ENCODE measurements at regions not wholly inside any gene's neighbourhood (a gene's known extent, or its start where the extent isn't known, plus 50 kb on each side); places are given as distances from the start of the nearest gene placed in this dataset.

- Histone ChIP-seq H3K4me1 (no peaks in the 10 kb centered on the region), H3K9me3 (no peaks in the 10 kb centered on the region), H3K36me3 (no peaks in the 10 kb centered on the region), H3K27me3 (ENCODE audit: low read depth) (no peaks in the 10 kb centered on the region), H3K27ac (no peak overlapping the region), H3K4me3 (no peak overlapping the region)
- DNase-seq: no peak
- TF ChIP-seq, protein P1, sequence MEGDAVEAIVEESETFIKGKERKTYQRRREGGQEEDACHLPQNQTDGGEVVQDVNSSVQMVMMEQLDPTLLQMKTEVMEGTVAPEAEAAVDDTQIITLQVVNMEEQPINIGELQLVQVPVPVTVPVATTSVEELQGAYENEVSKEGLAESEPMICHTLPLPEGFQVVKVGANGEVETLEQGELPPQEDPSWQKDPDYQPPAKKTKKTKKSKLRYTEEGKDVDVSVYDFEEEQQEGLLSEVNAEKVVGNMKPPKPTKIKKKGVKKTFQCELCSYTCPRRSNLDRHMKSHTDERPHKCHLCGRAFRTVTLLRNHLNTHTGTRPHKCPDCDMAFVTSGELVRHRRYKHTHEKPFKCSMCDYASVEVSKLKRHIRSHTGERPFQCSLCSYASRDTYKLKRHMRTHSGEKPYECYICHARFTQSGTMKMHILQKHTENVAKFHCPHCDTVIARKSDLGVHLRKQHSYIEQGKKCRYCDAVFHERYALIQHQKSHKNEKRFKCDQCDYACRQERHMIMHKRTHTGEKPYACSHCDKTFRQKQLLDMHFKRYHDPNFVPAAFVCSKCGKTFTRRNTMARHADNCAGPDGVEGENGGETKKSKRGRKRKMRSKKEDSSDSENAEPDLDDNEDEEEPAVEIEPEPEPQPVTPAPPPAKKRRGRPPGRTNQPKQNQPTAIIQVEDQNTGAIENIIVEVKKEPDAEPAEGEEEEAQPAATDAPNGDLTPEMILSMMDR (IDR thresholded peaks at IDR 0.05): no peak
- intact Hi-C loops (cut with DNase I): no loop called here
- no peak for ATAC-seq
These were observed 156.4 kb downstream of the OSR1 start for GRCh38 chr2:19201911-19202462.

DNA sequence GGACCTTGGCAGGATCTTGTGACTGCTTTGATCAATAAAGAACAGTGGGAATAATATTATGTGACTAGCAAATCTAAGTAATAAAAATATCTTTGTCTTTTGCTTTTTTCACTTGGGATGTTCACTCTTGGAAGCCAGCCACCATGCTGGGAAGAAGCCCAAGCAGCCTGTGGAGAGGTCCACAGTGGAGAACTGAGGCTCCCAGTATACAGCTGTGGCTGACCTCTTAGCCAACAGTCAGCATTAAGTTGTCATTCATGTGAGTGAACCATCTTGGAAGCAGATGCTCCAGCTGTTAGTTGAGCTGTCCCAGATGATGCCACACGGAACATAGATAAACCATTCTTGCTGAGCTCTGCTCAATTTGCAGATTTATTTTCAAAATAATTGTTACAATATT, 160.0 kb downstream of the OSR1 start:
- Histone ChIP-seq H3K9me3 (no peaks in the 10 kb centered on the region), H3K36me3 (no peaks in the 10 kb centered on the region), H3K27me3 (ENCODE audit: low read depth) (no peaks in the 10 kb centered on the region), H3K4me3 (no peak overlapping the region), H3K4me1 (no peaks in the 10 kb centered on the region), H3K27ac (no peak overlapping the region)
- ATAC-seq (no peak), DNase-seq (no peak)
- TF ChIP-seq, protein P1 (IDR thresholded peaks at IDR 0.05): no peak
- intact Hi-C loops (cut with DNase I): no loop called here

DNA sequence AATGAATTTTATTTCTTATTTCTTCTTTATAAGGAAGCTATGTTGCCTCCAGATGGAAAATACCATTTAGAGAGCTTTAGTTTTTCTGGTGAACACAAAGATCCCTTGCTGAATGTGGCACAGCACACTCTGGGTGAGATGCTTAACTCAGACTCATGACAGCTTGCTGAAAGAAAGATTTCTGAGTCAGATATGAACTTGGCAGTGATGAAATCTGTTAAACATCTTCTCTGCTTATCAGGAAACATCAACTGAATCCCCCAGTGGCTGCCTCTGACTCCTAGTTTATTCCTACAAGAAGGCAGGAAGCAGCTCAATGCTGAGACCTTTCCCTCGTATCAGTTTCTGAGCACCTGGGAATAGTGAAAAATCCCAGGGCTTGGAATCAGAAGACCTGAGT, 162.8 kb downstream of the OSR1 start:
- DNase-seq (no peak), ATAC-seq (no peak)
- Histone ChIP-seq H3K36me3 (no peaks in the 10 kb centered on the region), H3K4me3 (no peak overlapping the region), H3K27me3 (ENCODE audit: low read depth) (no peaks in the 10 kb centered on the region), H3K9me3 (no peaks in the 10 kb centered on the region), H3K27ac (no peak overlapping the region), H3K4me1 (no peaks in the 10 kb centered on the region)
- intact Hi-C loops (cut with DNase I): no loop called here
- TF ChIP-seq, protein P1 (IDR thresholded peaks at IDR 0.05): no peak

- no peaks in the 10 kb centered on the region for H3K36me3 ChIP-seq
- TF ChIP-seq, protein P1 (IDR thresholded peaks at IDR 0.05): no peak
- H3K27ac ChIP-seq: no peak overlapping the region
- H3K4me1 ChIP-seq: no peaks in the 10 kb centered on the region
- no peaks in the 10 kb centered on the region for H3K27me3 ChIP-seq (ENCODE audit: low read depth)
- intact Hi-C loops (cut with DNase I): no loop called here
- DNase-seq (no peak), ATAC-seq (no peak)
- no peaks in the 10 kb centered on the region for H3K9me3 ChIP-seq
- no peak overlapping the region for H3K4me3 ChIP-seq
These were observed 169.0 kb downstream of the OSR1 start for GRCh38 chr2:19189391-19189790.

DNA sequence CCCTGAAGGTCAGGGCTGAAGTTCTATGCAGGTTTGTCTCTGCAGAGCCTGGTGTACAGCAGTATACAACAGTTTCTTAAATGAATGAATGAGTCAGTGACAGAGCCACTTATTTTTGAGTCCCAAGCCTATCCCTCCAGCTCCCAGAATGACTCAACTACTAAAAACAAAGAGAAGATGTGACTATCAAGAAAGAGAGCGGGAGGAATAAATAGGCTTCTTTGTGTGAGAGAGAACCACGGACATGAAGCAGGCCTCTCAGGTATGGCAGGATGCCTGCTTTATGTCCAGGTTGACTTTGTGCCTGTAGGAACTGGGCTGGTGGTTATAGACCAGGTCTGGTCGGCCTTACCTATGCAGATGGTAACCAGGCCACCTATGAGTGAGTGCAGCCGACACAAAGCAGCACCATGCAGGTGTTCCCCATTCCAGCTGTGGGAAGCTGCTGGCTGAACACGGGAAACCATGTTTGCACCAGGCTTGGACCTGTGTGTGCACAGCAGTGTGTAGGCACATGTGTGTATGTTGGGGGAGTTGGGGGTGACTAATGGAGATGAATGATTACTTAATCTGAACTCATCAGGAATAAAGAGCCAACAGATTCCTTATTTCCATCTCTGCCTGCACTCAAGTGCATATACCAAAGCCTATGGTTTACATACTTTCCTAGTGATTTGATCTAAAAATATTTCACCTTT, 171.0 kb downstream of the OSR1 start:
- Histone ChIP-seq H3K27ac (no peak overlapping the region), H3K27me3 (ENCODE audit: low read depth) (no peaks in the 10 kb centered on the region), H3K9me3 (no peaks in the 10 kb centered on the region), H3K4me3 (no peak overlapping the region), H3K36me3 (no peaks in the 10 kb centered on the region), H3K4me1 (no peaks in the 10 kb centered on the region)
- TF ChIP-seq, protein P1 (IDR thresholded peaks at IDR 0.05): no peak
- ATAC-seq (no peak), DNase-seq (no peak)
- intact Hi-C loops (cut with DNase I): no loop called here

Data from lower lobe of right lung (tissue), 2 donors.